H7 (cell line): ENCODE measurements at regions not wholly inside any gene's neighbourhood (a gene's known extent, or its start where the extent isn't known, plus 50 kb on each side); places are given as distances from the start of the nearest gene placed in this dataset.
A peak's percentile ranks its signal among the peaks of the same experiment; 100 is the strongest.
"Not testable (repeated sequence)": the region's sequence is repeated elsewhere in the genome, so short reads cannot be mapped to it uniquely, and the experiment has no call there.

Experiments used
- DNase-seq: peaks from one replicate; pipeline ENCODE4 v3.0.0; 2012
- H3K27me3 ChIP-seq: 2 replicates; pipeline ENCODE4 v1.6.0; 2011; ENCODE audit warnings: mild to moderate bottlenecking, low read length; ENCODE audit not compliant: control insufficient read depth, insufficient read depth
- H3K36me3 ChIP-seq: replicated peaks from 2 replicates; pipeline ENCODE4 v1.5.1; 2011; ENCODE audit warnings: low read length; ENCODE audit not compliant: control insufficient read depth, insufficient read depth
- H3K4me3 ChIP-seq: 2 replicates; pipeline ENCODE4 v1.5.1; 2011; ENCODE audit warnings: low read depth, mild to moderate bottlenecking, control low read depth, low read length, moderate library complexity; ENCODE audit not compliant: insufficient read depth

DNA sequence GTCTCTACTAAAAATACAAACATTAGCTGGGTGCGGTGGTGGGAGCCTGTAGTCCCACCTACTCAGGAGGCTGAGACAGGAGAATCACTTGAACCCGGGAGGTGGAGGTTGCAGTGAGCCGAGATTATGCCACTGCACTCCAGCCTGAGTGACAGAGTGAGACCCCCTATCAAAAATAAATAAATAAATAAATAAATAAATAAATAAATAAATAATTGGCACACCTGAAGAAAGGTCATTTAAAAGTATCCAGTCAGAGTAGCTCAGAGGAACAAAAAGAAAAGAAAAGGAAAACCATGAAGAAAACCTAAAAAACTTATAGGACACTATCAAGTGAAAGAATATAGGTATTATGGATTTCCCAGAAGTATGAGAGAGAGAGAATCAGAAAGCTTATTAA is 330.1 kb upstream of the AR start:
- H3K4me3 ChIP-seq, DNase-seq: not testable (repeated sequence)

DNA sequence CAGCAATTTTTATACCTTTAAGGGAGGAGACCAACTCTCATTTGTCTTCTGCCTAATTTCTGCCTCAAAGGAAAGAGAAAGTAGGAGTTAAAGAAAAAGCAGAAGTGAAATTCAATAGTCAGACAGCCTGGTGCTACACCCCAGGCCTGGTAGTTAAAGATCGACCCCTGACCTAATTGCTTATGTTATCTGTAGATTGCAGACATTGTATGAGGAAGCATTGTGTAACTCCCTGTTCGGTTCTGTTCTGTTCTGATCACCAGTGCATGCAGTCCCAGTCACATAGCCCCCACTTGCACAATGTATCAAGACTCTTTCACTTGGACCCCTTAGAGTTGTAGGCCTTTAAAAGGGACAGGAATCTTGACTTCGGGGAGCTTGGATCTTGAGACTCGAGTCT is 335.9 kb upstream of the AR start:
- Histone ChIP-seq H3K36me3 (no peaks in the 10 kb centered on the region), H3K27me3 (no peaks in the 10 kb centered on the region), H3K4me3 (no peak overlapping the region)
- no peak for DNase-seq

More for the DNA sequence above, 330.1 kb upstream of the AR start:
- not testable (repeated sequence) for H3K36me3 ChIP-seq, H3K27me3 ChIP-seq

DNA sequence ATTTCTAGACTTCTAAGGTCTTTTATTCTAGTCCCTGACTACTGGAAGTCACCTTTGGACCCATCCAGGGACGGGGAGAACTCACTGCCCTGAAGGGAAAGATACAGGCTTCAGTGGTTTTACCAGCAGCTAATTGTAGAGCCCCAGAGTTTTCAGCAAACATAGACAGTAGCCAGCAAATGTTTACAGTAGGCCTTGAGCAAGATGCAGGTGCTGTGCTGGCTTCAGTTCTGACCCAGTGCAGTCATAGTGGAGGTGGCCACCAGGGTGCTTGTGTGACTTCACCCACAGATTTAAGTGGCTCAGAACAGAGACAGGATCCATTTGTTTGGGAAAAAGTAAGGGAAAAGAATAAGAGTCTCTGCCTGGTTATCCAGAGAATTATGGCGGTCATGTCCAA is 384.4 kb upstream of the AR start:
- H3K4me3 ChIP-seq, result no peak overlapping the region
- DNase-seq, result no peak
- no peaks in the 10 kb centered on the region for H3K36me3 ChIP-seq
- H3K27me3 ChIP-seq, result no peaks in the 10 kb centered on the region

DNA sequence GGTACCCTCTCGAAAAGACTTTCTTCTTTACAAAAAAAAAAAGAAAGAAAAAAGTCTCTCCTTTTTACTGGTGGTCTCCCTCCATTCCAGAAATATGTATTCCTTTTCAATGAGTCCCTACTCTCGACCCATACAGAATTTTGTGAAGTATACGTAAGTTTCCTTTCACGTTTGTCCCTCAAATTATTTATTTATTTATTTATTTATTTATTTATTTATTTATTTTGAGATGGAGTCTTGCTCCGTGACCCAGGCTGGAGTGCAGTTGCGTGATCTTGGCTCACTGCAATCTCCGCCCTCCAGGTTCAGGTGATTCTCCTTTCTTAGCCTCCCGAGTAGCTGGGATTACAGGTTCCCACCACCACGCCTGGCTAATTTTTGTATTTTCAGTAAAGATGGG is 429.2 kb upstream of the AR start:
- H3K27me3 ChIP-seq, result no peaks in the 10 kb centered on the region
- no peak for DNase-seq

DNA sequence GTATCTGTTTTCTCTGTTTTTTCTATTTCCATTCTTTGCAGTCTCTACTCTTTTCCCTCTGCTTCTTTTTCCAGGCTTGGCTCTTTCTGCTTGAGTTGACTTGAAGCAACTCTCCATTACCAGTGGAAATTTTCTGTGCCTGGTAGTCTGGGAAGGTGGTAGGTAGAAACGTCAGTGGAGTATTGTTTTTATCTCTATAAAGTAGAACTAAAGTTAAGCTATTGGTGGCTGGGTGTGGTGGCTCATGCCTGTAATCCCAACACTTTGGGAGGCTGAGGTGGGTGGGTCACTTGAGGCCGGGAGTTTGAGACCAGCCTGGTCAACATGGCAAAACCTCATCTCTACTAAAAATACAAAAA is 438.1 kb upstream of the AR start:
- Histone ChIP-seq H3K27me3 (no peaks in the 10 kb centered on the region), H3K4me3 (no peak overlapping the region), H3K36me3 (no peaks in the 10 kb centered on the region)
- no peak for DNase-seq

More for the DNA sequence above, 429.2 kb upstream of the AR start:
- H3K4me3 ChIP-seq, result no peak overlapping the region
- no peaks in the 10 kb centered on the region for H3K36me3 ChIP-seq

DNA sequence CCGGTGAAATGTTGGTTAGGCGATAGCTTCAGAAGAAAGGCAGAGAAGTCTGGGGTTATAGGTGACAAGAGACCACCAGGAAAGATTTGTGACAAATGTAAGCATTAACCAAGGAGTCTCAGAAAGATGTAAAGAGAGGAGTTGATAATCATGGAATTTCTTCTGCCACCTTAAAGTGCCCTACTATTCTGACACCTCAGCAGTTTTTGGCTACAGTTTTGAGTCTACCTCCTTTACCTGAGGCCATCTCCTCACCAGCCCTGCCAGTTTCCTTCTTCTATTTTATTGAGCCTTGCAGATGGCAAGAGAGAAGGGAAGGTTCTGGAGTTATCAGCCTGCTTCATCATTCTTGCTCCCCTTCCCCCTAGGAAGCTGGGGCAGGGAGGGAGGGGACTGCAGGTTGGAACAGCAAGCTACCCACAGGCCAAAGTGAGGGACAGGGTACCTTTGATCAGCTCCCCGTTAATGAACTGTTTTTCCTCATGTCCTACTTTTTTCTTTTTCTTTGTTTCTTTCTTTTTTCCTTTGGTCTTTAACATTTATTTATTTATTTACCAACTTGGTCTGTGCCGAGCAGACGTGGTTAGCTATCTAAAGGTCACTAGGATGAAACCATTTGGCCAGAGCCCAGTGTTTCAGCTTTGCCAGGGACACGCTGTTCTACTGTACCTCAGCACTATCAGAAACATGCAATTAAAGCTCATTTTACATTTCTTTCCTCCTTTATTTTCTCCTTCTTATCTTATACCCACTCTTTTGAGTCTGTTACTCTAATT is 438.7 kb upstream of the AR start:
- Histone ChIP-seq H3K36me3 (no peaks in the 10 kb centered on the region), H3K4me3 (no peak overlapping the region), H3K27me3 (no peaks in the 10 kb centered on the region)
- DNase-seq, result no peak

DNA sequence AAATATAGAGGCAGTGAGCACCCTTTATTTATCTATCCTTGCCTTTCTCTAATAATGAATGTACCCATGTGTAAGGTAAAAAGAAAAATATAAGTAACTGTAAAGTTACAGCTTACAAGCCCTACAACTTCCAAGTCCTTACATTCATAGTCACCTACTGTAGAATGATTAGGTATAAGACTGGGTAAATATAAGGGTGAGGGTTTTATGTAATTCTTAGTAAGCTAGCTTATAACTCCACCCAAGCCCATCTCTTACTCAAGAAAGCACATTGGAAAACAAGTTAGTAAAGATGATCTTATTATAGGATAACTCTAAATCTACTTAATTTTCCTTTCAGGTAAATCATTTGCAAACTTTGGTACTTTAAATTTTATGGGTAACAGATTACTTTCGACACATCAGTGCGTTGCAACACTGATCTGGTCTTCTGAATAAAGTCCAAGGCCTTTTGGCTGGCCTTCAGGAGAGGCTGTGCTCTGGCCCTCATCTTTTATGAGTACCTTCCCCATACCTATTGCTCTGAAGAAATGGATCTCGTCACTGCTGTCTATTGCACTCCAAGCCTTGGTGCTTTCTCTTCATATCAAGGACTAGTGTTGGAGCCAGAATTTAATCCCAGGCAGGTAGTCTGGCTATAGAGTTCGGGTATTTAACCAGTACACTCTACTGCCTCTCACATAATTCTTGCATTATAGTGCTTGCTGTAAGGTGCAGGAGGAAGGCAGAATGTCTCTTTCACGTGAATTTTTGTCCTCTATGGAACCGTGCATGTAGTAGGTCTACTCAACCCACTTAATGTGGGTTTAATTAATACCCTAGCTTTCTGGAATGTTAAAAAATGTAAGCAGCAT is 443.6 kb upstream of the AR start:
- no peak overlapping the region for H3K4me3 ChIP-seq
- H3K36me3 ChIP-seq, result no peaks in the 10 kb centered on the region
- DNase-seq, result no peak
- no peaks in the 10 kb centered on the region for H3K27me3 ChIP-seq

DNA sequence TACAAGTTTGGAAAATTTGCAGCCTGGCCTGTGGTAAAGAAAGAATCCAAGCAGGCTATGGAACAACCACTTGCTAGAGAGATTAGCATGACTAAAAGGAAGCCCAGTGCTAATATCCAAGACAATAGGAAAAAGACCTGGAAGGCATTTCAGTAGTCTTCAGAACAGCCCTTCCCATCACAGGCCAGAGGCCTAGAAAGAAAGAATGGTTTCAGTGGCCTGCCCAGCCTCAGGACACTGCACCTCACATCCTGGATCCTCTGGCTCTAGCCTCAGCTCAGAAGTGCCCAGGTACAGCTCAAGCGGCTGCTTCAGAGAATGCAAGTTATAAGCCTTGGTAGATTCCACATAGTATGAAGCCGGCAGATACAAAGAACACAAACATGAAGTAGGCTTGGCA is 449.8 kb upstream of the AR start:
- peak; percentile 5 for DNase-seq
- H3K4me3 ChIP-seq, result no peak overlapping the region

DNA sequence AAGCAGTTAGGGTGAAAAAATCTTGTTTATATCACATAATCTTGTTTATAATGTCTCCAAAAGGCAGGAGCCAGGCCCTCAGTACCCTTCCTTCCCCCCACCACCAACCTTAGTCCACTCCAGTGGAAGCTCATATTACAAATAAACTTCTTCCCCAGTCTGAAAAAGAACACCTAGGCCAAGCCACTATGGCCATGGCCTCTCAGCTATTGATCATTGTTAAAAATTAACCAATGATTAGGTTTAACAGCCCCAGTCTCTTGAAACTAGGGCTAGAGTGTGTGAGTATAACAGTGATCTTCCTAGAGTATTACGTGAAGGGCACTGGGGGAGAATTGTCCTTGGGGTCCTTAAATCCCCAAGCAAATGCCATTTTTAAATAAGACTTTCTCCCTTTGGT is 411.9 kb upstream of the EDA2R start:
- Histone ChIP-seq H3K4me3 (no peak overlapping the region), H3K27me3 (no peaks in the 10 kb centered on the region), H3K36me3 (no peaks in the 10 kb centered on the region)
- no peak for DNase-seq

More for the DNA sequence above, 449.8 kb upstream of the AR start:
- Histone ChIP-seq H3K27me3 (no peaks in the 10 kb centered on the region), H3K36me3 (no peaks in the 10 kb centered on the region)

DNA sequence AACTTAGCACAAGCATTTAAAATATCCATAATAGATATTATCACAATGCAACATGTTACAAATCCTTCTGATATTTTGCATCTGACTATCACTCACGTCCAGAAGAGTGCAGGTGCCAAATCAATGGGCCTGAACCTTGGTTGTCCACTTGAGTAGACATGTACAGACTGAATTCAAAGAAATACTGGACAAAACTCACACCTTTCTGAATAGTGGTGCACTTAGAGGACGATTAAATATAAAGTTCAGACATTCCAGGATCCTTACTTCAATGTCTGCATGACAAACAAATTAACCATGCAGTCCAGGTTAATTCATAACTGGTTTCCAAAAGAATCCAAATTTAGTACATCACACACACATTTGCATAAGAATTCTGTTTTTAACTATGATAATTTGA is 406.0 kb upstream of the EDA2R start:
- Histone ChIP-seq H3K4me3 (no peak overlapping the region), H3K36me3 (no peaks in the 10 kb centered on the region), H3K27me3 (no peaks in the 10 kb centered on the region)
- DNase-seq, result no peak

DNA sequence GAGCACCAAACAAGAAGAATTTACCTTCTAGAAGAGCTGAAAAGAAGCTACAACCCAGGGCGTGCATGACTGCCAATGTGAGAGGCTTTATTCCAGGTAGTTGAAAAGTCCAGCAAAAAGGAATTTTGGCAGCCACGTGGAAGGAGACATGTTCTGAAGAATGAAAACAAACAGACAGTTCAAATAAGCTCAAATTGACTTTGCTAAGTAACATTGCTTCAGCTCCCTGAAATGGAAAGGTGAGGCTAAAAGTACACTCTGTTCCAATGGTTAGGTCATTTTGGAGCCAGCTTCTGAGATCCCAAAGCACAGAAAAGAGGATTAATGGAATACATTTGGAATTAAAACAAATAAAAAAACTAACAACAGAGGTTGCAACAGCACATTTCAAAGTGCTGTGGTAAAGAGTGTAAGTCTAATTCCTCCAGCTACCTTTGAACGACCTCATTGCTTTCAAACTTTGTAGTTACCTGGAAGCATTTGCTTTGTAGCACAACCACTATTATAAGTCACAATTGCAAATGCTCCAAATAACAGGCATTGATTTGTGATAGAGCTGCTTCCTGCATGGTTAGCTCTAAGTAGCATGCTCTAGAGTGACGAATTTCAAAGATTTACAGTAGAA is 405.3 kb upstream of the EDA2R start:
- Histone ChIP-seq H3K27me3 (no peaks in the 10 kb centered on the region), H3K4me3 (no peak overlapping the region), H3K36me3 (no peaks in the 10 kb centered on the region)
- DNase-seq, result no peak

DNA sequence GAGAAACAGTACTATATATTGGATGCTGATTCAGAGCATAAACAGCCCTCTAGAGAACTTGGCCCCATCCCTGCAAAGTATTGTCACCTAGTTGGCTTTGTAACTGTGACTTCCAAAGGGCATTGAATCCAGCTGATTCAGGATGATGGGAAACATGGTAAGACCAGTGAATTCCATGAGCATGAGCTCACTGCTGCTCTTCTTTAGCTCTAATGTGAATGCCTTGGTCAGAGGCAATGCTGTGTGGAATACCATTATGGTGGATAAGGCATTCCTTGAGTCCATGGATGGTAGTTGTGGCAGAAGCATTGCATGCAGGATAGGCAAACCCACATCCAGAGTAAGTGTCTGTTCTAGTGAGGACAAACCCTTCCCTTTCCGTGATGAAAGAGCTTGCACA is 365.6 kb upstream of the EDA2R start:
- no peak for DNase-seq
- H3K4me3 ChIP-seq, result no peak overlapping the region
- H3K27me3 ChIP-seq, result no peaks in the 10 kb centered on the region
- no peaks in the 10 kb centered on the region for H3K36me3 ChIP-seq

DNA sequence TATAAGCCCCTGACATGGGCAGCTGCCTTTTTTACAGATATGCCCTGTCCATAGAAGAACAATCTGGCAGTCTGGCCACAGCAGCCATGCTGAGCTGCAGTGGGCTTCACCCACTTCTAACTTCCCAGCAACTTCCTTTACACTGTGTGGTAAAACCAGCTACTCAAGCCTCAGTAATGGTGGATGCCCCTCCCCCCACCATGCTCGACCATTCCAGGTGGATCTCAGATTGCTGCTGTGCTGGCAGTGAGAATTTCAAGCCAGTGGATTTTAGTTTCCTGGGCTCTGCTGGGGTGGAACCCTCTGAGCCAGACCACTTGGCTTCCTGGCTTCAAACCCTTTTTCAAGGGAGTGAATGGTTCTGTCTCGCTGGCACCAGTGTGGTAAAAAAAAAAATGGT is 355.9 kb upstream of the EDA2R start:
- no peaks in the 10 kb centered on the region for H3K36me3 ChIP-seq
- DNase-seq, result no peak
- no peaks in the 10 kb centered on the region for H3K27me3 ChIP-seq
- no peak overlapping the region for H3K4me3 ChIP-seq

DNA sequence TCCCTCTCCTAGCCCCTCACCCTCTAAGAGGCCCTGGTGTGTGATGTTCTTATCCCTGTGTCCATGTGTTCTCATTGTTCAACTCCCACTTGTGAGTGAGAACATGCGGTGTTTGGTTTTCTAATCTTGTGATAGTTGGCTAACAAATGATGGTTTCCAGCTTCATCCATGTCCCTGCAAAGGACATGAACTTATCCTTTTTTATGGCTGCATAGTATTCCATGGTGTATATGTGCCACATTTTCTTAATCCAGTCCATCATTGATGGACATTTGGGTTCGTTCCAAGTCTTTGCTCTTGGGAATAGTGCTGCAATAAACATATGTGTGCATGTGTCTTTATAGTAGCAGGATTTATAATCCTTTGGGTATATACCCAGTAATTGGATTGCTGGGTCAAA is 353.2 kb upstream of the EDA2R start:
- not testable (repeated sequence) for DNase-seq, H3K36me3 ChIP-seq, H3K4me3 ChIP-seq, H3K27me3 ChIP-seq

DNA sequence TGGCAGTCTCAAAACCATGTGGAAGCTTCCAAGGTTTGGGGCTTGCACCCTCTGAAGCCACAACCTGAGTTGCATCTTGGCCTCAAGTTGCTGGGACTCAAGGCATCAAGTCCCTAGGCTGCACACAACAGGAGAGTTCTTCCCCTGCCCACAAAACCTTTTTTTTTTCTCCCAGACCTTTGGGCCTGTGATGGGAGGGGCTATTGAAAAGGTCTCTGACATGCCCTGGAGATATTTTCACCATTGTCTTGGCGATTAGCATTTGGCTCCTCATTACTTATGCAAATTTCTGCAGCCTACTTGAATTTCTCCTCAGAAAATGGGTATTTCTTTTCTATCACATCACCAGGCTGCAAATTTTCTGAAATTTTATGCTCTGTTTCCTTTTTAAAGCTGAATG is 349.5 kb upstream of the EDA2R start:
- no peak overlapping the region for H3K4me3 ChIP-seq
- no peaks in the 10 kb centered on the region for H3K36me3 ChIP-seq
- H3K27me3 ChIP-seq, result no peaks in the 10 kb centered on the region
- no peak for DNase-seq
